Small intestine (tissue), 7 donors: ENCODE measurements at regions not wholly inside any gene's neighbourhood (a gene's known extent, or its start where the extent isn't known, plus 50 kb on each side); places are given as distances from the start of the nearest gene placed in this dataset.
A peak's percentile ranks its signal among the peaks of the same experiment; 100 is the strongest.
"Not testable (repeated sequence)": the region's sequence is repeated elsewhere in the genome, so short reads cannot be mapped to it uniquely, and the experiment has no call there.

Source experiments
- DNase-seq, 2 donors: peaks; one replicate each; pipeline versions ENCODE4 v3.0.0 to v3.0.0-alpha.2; 2013
- FAIRE-seq: peaks from 2 replicates; lab custom pipeline; 2012; peaks lifted over from hg19 to GRCh38; lab: Jason Lieb, UNC
- H3K27ac ChIP-seq, 3 donors: one replicate each; pipeline ENCODE4 v1.5.1; 2013; ENCODE audit warnings: low read length in 2 of 3, mild to moderate bottlenecking in 2 of 3, control low read depth in 1 of 3, inconsistent platforms in 1 of 3, low read depth in 1 of 3, moderate library complexity in 1 of 3
- H3K27me3 ChIP-seq, 3 donors: one replicate each; pipeline ENCODE4 v1.6.1; 2013; ENCODE audit warnings: low read length in 3 of 3, inconsistent platforms in 1 of 3; ENCODE audit not compliant: control insufficient read depth in 3 of 3, insufficient read depth in 3 of 3
- H3K36me3 ChIP-seq, 3 donors: one replicate each; pipeline ENCODE4 v1.6.1; 2013; ENCODE audit warnings: low read length in 3 of 3, inconsistent platforms in 1 of 3, low read depth in 1 of 3, mild to moderate bottlenecking in 1 of 3, moderate library complexity in 1 of 3; ENCODE audit not compliant: control insufficient read depth in 3 of 3, insufficient read depth in 2 of 3
- H3K4me1 ChIP-seq, 3 donors: one replicate each; pipeline ENCODE4 v1.6.1; 2013; ENCODE audit warnings: low read length in 2 of 3, inconsistent platforms in 1 of 3, low read depth in 1 of 3, mild to moderate bottlenecking in 1 of 3, moderate library complexity in 1 of 3; ENCODE audit not compliant: control insufficient read depth in 3 of 3, insufficient read depth in 2 of 3
- H3K4me3 ChIP-seq, 3 donors: one replicate each; pipeline ENCODE4 v1.5.1; 2013; ENCODE audit warnings: low read length in 3 of 3, control low read depth in 1 of 3, inconsistent platforms in 1 of 3, low read depth in 1 of 3, mild to moderate bottlenecking in 1 of 3, moderate library complexity in 1 of 3
- H3K9me3 ChIP-seq, 2 donors: one replicate each; pipeline ENCODE4 v1.6.1; 2013; ENCODE audit warnings: low read depth in 1 of 2, low read length in 1 of 2; ENCODE audit not compliant: control insufficient read depth in 2 of 2, insufficient read depth in 1 of 2
- WGBS, 3 donors: extraction: QIAGEN DNeasy Blood & Tissue Kit; methylation state at CpG; one replicate each; pipeline ENCODE4 v1.1.7; 2013; 5-methylcytosine and 5-hydroxymethylcytosine counted together
- donor health status: healthy with polysubstance abuse.
- donor health status: control.
- donor health status: control.
- donor health status: Bipolar disorder and iron deficiency.
- donor health status: healthy.

- not testable (repeated sequence) for H3K27ac ChIP-seq, H3K36me3 ChIP-seq, H3K27me3 ChIP-seq, H3K4me1 ChIP-seq, H3K9me3 ChIP-seq, H3K4me3 ChIP-seq
- 5 to 22% (median 10%) methylated on average over 4 to 5 of the region's 5 CpGs for WGBS, 3 donors
- FAIRE-seq (peak; percentile 49), DNase-seq (peak; percentile 15 to 58)
Observed at GRCh38 chr7:29635067-29636008, 71.7 kb downstream of the PRR15 start.

GRCh38 chr7:29636009-29636351 lies 72.3 kb downstream of the PRR15 start:
- FAIRE-seq: no peak
- no peak overlapping the region for H3K27ac ChIP-seq
- H3K4me1 ChIP-seq: no peaks in the 10 kb centered on the region
- WGBS, 3 donors: 52 to 76% (median 56%) methylated on average over 1 of the region's 1 CpG
- H3K9me3 ChIP-seq: no peaks in the 10 kb centered on the region
- H3K36me3 ChIP-seq: peaks cover 0 to 5% (median 0%) of the 10 kb centered on the region in 3 donors
- DNase-seq: no peak
- no peaks in the 10 kb centered on the region for H3K27me3 ChIP-seq
- no peak overlapping the region for H3K4me3 ChIP-seq

GRCh38 chr7:29637374-29637773 lies 73.7 kb downstream of the PRR15 start:
- Histone ChIP-seq H3K36me3 (peaks cover 0 to 5% (median 0%) of the 10 kb centered on the region in 3 donors), H3K27ac (no peak overlapping the region), H3K27me3 (no peaks in the 10 kb centered on the region), H3K4me3 (no peak overlapping the region), H3K9me3 (no peaks in the 10 kb centered on the region), H3K4me1 (no peaks in the 10 kb centered on the region)
- DNase-seq: no peak
- 96 to 100% (median 99%) methylated on average over 8 of the region's 8 CpGs for WGBS, 3 donors
- FAIRE-seq: no peak

- H3K9me3 ChIP-seq, H3K27me3 ChIP-seq, DNase-seq, H3K4me1 ChIP-seq, H3K36me3 ChIP-seq, H3K4me3 ChIP-seq, FAIRE-seq, H3K27ac ChIP-seq: not testable (repeated sequence)
- 92 to 93% (median 93%) methylated on average over 3 of the region's 3 CpGs for whole genome bisulfite sequencing, 3 donors
Observed at GRCh38 chr7:29638841-29639240, 75.2 kb downstream of the PRR15 start.

GRCh38 chr7:29639386-29639785 lies 75.8 kb downstream of the PRR15 start:
- WGBS, 3 donors: 82 to 90% (median 85%) methylated on average over 5 of the region's 5 CpGs
- H3K27me3 ChIP-seq: no peaks in the 10 kb centered on the region
- H3K4me3 ChIP-seq: no peak overlapping the region
- no peaks in the 10 kb centered on the region for H3K4me1 ChIP-seq
- no peak overlapping the region for H3K27ac ChIP-seq
- H3K9me3 ChIP-seq: no peaks in the 10 kb centered on the region
- H3K36me3 ChIP-seq: peaks cover 0 to 5% (median 2%) of the 10 kb centered on the region in 3 donors
- no peak for FAIRE-seq
- no peak for DNase-seq

- FAIRE-seq (no peak), DNase-seq (no peak)
- Histone ChIP-seq H3K27ac (no peak overlapping the region), H3K9me3 (no peaks in the 10 kb centered on the region), H3K4me1 (no peaks in the 10 kb centered on the region), H3K4me3 (no peak overlapping the region), H3K36me3 (peaks cover 0 to 7% (median 2%) of the 10 kb centered on the region in 3 donors), H3K27me3 (no peaks in the 10 kb centered on the region)
- 63 to 74% (median 71%) methylated on average over 12 of the region's 12 CpGs for WGBS, 3 donors
Observed at GRCh38 chr7:29639886-29640595, 76.4 kb downstream of the PRR15 start.

- H3K4me3 ChIP-seq: no peak overlapping the region
- DNase-seq (no peak), FAIRE-seq (no peak)
- no peak overlapping the region for H3K27ac ChIP-seq
- WGBS, 3 donors: 89 to 95% (median 94%) methylated on average over 5 of the region's 5 CpGs
- no peaks in the 10 kb centered on the region for H3K27me3 ChIP-seq
- H3K36me3 ChIP-seq: peaks cover 0 to 10% (median 2%) of the 10 kb centered on the region in 3 donors
- no peaks in the 10 kb centered on the region for H3K9me3 ChIP-seq
- no peaks in the 10 kb centered on the region for H3K4me1 ChIP-seq
Observed at GRCh38 chr7:29641651-29642050, 78.0 kb downstream of the PRR15 start.

GRCh38 chr7:29642494-29643155 lies 79.0 kb downstream of the PRR15 start:
- H3K27ac ChIP-seq: no peak overlapping the region
- no peaks in the 10 kb centered on the region for H3K27me3 ChIP-seq
- WGBS, 3 donors: 77 to 82% (median 81%) methylated on average over 10 of the region's 10 CpGs
- no peaks in the 10 kb centered on the region for H3K4me1 ChIP-seq
- H3K36me3 ChIP-seq: peaks cover 0 to 10% (median 2%) of the 10 kb centered on the region in 3 donors
- FAIRE-seq (no peak), DNase-seq (no peak)
- H3K9me3 ChIP-seq: no peaks in the 10 kb centered on the region
- no peak overlapping the region for H3K4me3 ChIP-seq
